Uterus (tissue), 2 donors: ENCODE measurements at regions not wholly inside any gene's neighbourhood (a gene's known extent, or its start where the extent isn't known, plus 50 kb on each side); places are given as distances from the start of the nearest gene placed in this dataset.

Experiments
- POLR2A ChIP-seq, 2 donors: fragments of 450-650 bp; IDR thresholded peaks; one replicate each; pipeline ENCODE4 v1.6.1; 2016; ENCODE audit warnings: antibody characterized with exemption in 2 of 2, mild to moderate bottlenecking in 1 of 2, moderate library complexity in 1 of 2
- TF ChIP-seq, protein P1 (sequence below), 4 experiments: fragments of 200-600 bp in 2 of 4; fragments of 450-650 bp in 2 of 4; sonication (generic) in 2 of 4; IDR thresholded peaks; one replicate each; pipeline ENCODE4 v1.5.1; 2016 to 2019; ENCODE audit warnings: antibody characterized with exemption in 4 of 4, mild to moderate bottlenecking in 2 of 4, moderate library complexity in 1 of 4

DNA sequence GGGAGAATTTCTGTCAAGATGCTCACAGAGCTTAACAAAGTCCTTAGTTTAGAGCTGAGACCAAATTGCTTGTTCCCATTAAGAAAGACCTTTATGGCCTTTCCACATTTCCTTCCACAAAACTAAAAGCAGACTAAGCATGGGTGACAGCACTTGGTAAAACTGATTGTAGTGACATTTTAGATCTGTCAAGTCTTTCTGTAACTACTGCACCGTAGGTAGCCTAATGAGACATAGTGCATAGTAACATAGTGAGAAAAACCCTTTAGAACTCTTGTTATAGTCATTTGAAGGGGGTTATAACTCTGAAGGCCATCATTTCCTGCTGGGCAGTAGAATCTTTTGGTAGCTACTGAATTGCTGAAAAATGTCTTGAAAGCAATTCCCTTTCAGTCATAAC lies 990.9 kb upstream of the CNTN5 start:
- TF ChIP-seq, protein P1, sequence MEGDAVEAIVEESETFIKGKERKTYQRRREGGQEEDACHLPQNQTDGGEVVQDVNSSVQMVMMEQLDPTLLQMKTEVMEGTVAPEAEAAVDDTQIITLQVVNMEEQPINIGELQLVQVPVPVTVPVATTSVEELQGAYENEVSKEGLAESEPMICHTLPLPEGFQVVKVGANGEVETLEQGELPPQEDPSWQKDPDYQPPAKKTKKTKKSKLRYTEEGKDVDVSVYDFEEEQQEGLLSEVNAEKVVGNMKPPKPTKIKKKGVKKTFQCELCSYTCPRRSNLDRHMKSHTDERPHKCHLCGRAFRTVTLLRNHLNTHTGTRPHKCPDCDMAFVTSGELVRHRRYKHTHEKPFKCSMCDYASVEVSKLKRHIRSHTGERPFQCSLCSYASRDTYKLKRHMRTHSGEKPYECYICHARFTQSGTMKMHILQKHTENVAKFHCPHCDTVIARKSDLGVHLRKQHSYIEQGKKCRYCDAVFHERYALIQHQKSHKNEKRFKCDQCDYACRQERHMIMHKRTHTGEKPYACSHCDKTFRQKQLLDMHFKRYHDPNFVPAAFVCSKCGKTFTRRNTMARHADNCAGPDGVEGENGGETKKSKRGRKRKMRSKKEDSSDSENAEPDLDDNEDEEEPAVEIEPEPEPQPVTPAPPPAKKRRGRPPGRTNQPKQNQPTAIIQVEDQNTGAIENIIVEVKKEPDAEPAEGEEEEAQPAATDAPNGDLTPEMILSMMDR (IDR thresholded peaks at IDR 0.05), result no peak
- TF ChIP-seq POLR2A (IDR thresholded peaks at IDR 0.05), result no peak
